GM12878 (cell line): ENCODE measurements at regions not wholly inside any gene's neighbourhood (a gene's known extent, or its start where the extent isn't known, plus 50 kb on each side); places are given as distances from the start of the nearest gene placed in this dataset.

ENCODE experiments used
- FOXK2 ChIP-seq: fragments of 450-650 bp; IDR thresholded peaks from 2 replicates; pipeline ENCODE4 v1.6.1; 2017; ENCODE audit warnings: mild to moderate bottlenecking, moderate library complexity
- HDGF ChIP-seq: fragments of 450-650 bp; IDR thresholded peaks from 2 replicates; pipeline ENCODE4 v1.6.1; 2016; ENCODE audit warnings: antibody characterized with exemption
- KDM1A ChIP-seq: fragments of 200-600 bp; sonication (generic); IDR thresholded peaks from 2 replicates; pipeline ENCODE4 v1.6.1; 2016; ENCODE audit warnings: borderline replicate concordance
- STAT3 ChIP-seq: IDR thresholded peaks from 2 replicates; pipeline ENCODE4 v1.6.1; 2011; ENCODE audit warnings: low read depth, low read length, improper control_type of control experiment
- TAF1 ChIP-seq: IDR thresholded peaks from 2 replicates; pipeline ENCODE4 v1.6.1; 2011; ENCODE audit warnings: mild to moderate bottlenecking, low read depth, low read length, borderline replicate concordance
- TF ChIP-seq, protein P1 (sequence below): IDR thresholded peaks from 2 replicates; pipeline ENCODE4 v1.6.1; 2012; ENCODE audit warnings: improper control_type of control experiment, low read depth, low read length; ENCODE audit not compliant: insufficient replicate concordance
- TF ChIP-seq, protein P2 (sequence below): IDR thresholded peaks from 2 replicates; pipeline ENCODE4 v1.6.1; 2012; ENCODE audit warnings: low read depth, low read length, improper control_type of control experiment

GRCh38 chr5:111854186-111854585 is 97.2 kb upstream of the NREP start (continued):
- TF ChIP-seq, protein P1, sequence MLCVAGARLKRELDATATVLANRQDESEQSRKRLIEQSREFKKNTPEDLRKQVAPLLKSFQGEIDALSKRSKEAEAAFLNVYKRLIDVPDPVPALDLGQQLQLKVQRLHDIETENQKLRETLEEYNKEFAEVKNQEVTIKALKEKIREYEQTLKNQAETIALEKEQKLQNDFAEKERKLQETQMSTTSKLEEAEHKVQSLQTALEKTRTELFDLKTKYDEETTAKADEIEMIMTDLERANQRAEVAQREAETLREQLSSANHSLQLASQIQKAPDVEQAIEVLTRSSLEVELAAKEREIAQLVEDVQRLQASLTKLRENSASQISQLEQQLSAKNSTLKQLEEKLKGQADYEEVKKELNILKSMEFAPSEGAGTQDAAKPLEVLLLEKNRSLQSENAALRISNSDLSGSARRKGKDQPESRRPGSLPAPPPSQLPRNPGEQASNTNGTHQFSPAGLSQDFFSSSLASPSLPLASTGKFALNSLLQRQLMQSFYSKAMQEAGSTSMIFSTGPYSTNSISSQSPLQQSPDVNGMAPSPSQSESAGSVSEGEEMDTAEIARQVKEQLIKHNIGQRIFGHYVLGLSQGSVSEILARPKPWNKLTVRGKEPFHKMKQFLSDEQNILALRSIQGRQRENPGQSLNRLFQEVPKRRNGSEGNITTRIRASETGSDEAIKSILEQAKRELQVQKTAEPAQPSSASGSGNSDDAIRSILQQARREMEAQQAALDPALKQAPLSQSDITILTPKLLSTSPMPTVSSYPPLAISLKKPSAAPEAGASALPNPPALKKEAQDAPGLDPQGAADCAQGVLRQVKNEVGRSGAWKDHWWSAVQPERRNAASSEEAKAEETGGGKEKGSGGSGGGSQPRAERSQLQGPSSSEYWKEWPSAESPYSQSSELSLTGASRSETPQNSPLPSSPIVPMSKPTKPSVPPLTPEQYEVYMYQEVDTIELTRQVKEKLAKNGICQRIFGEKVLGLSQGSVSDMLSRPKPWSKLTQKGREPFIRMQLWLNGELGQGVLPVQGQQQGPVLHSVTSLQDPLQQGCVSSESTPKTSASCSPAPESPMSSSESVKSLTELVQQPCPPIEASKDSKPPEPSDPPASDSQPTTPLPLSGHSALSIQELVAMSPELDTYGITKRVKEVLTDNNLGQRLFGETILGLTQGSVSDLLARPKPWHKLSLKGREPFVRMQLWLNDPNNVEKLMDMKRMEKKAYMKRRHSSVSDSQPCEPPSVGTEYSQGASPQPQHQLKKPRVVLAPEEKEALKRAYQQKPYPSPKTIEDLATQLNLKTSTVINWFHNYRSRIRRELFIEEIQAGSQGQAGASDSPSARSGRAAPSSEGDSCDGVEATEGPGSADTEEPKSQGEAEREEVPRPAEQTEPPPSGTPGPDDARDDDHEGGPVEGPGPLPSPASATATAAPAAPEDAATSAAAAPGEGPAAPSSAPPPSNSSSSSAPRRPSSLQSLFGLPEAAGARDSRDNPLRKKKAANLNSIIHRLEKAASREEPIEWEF = no peak
- TF ChIP-seq KDM1A = no peak
- no peak for TF ChIP-seq STAT3
- TF ChIP-seq, protein P2, sequence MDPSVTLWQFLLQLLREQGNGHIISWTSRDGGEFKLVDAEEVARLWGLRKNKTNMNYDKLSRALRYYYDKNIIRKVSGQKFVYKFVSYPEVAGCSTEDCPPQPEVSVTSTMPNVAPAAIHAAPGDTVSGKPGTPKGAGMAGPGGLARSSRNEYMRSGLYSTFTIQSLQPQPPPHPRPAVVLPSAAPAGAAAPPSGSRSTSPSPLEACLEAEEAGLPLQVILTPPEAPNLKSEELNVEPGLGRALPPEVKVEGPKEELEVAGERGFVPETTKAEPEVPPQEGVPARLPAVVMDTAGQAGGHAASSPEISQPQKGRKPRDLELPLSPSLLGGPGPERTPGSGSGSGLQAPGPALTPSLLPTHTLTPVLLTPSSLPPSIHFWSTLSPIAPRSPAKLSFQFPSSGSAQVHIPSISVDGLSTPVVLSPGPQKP = no peak
- no peak for TF ChIP-seq FOXK2
- no peak for TF ChIP-seq TAF1
- no peak for TF ChIP-seq HDGF
